ES-I3 (cell line): ENCODE measurements at regions not wholly inside any gene's neighbourhood (a gene's known extent, or its start where the extent isn't known, plus 50 kb on each side); places are given as distances from the start of the nearest gene placed in this dataset.
"Not testable (repeated sequence)": the region's sequence is repeated elsewhere in the genome, so short reads cannot be mapped to it uniquely, and the experiment has no call there.

ENCODE experiments used
- H3K36me3 ChIP-seq: 2 replicates; pipeline ENCODE4 v1.6.1; 2013; ENCODE audit warnings: mild to moderate bottlenecking, low read length, control low read depth, moderate library complexity; ENCODE audit not compliant: insufficient read depth
- H3K4me1 ChIP-seq: 2 replicates; pipeline ENCODE4 v1.6.1; 2013; ENCODE audit warnings: mild to moderate bottlenecking, control low read depth, low read length; ENCODE audit not compliant: insufficient read depth
- H3K9ac ChIP-seq: 2 replicates; pipeline ENCODE4 v1.6.1; 2013; ENCODE audit warnings: low read depth, mild to moderate bottlenecking, low read length, moderate library complexity
- H3K9me3 ChIP-seq: 2 replicates; pipeline ENCODE4 v1.6.1; 2013; ENCODE audit warnings: mild to moderate bottlenecking, low read length, moderate library complexity; ENCODE audit not compliant: control insufficient read depth, insufficient read depth

- Histone ChIP-seq H3K9ac (peak overlapping the region; percentile 90), H3K36me3 (no peaks in the 10 kb centered on the region), H3K4me1 (peaks cover 4% of the 10 kb centered on the region; the same call in 1 of the 2 replicates)
Observed at GRCh38 chr20:41693136-41693979, 75.2 kb upstream of the CHD6 start.

GRCh38 chr20:41692479-41693135 lies 74.4 kb upstream of the CHD6 start:
- H3K4me1 ChIP-seq = peaks cover 3% of the 10 kb centered on the region; the same call in 1 of the 2 replicates
- peak overlapping the region; percentile 90 for H3K9ac ChIP-seq
- H3K9me3 ChIP-seq = no peaks in the 10 kb centered on the region
- no peaks in the 10 kb centered on the region for H3K36me3 ChIP-seq

More at GRCh38 chr20:41693136-41693979, 75.2 kb upstream of the CHD6 start:
- H3K9me3 ChIP-seq = no peaks in the 10 kb centered on the region

- no peaks in the 10 kb centered on the region for H3K4me1 ChIP-seq
- no peaks in the 10 kb centered on the region for H3K9me3 ChIP-seq
- no peaks in the 10 kb centered on the region for H3K36me3 ChIP-seq
- no peak overlapping the region for H3K9ac ChIP-seq
Observed at GRCh38 chr20:41691443-41691842, 73.3 kb upstream of the CHD6 start.

- no peak overlapping the region for H3K9ac ChIP-seq
- H3K4me1 ChIP-seq = no peaks in the 10 kb centered on the region
- H3K9me3 ChIP-seq = no peaks in the 10 kb centered on the region
- H3K36me3 ChIP-seq = no peaks in the 10 kb centered on the region
Observed at GRCh38 chr20:41690702-41691101, 72.5 kb upstream of the CHD6 start.

- no peaks in the 10 kb centered on the region for H3K36me3 ChIP-seq
Observed at GRCh38 chr20:41686961-41687360, 68.8 kb upstream of the CHD6 start.

GRCh38 chr20:41685145-41685544 lies 67.0 kb upstream of the CHD6 start:
- H3K4me1 ChIP-seq, H3K9me3 ChIP-seq, H3K36me3 ChIP-seq, H3K9ac ChIP-seq: not testable (repeated sequence)

More at GRCh38 chr20:41686961-41687360, 68.8 kb upstream of the CHD6 start:
- no peak overlapping the region for H3K9ac ChIP-seq
- no peaks in the 10 kb centered on the region for H3K9me3 ChIP-seq
- no peaks in the 10 kb centered on the region for H3K4me1 ChIP-seq

GRCh38 chr20:41678799-41679198 lies 60.6 kb upstream of the CHD6 start:
- Histone ChIP-seq H3K9me3 (no peaks in the 10 kb centered on the region), H3K36me3 (no peaks in the 10 kb centered on the region), H3K9ac (no peak overlapping the region), H3K4me1 (no peaks in the 10 kb centered on the region)

GRCh38 chr20:41672282-41672681 lies 54.1 kb upstream of the CHD6 start:
- Histone ChIP-seq H3K4me1 (peaks cover 8% of the 10 kb centered on the region), H3K36me3 (no peaks in the 10 kb centered on the region), H3K9me3 (no peaks in the 10 kb centered on the region), H3K9ac (no peak overlapping the region)

GRCh38 chr20:41671143-41671542 lies 53.0 kb upstream of the CHD6 start:
- H3K9me3 ChIP-seq = no peaks in the 10 kb centered on the region
- no peaks in the 10 kb centered on the region for H3K36me3 ChIP-seq
- H3K9ac ChIP-seq = no peak overlapping the region
- H3K4me1 ChIP-seq = peaks cover 8% of the 10 kb centered on the region

- no peaks in the 10 kb centered on the region for H3K9me3 ChIP-seq
- no peaks in the 10 kb centered on the region for H3K36me3 ChIP-seq
Observed at GRCh38 chr20:41670631-41671030, 52.5 kb upstream of the CHD6 start.

GRCh38 chr20:41669708-41670263 lies 51.6 kb upstream of the CHD6 start:
- H3K9ac ChIP-seq = peak overlapping the region; percentile 12; the same call in 1 of the 2 replicates
- H3K9me3 ChIP-seq = no peaks in the 10 kb centered on the region
- no peaks in the 10 kb centered on the region for H3K36me3 ChIP-seq
- H3K4me1 ChIP-seq = peaks cover 8% of the 10 kb centered on the region

More at GRCh38 chr20:41670631-41671030, 52.5 kb upstream of the CHD6 start:
- Histone ChIP-seq H3K4me1 (peaks cover 8% of the 10 kb centered on the region), H3K9ac (no peak overlapping the region)

GRCh38 chr20:41668057-41668749 lies 50.0 kb upstream of the CHD6 start:
- no peaks in the 10 kb centered on the region for H3K9me3 ChIP-seq
- no peaks in the 10 kb centered on the region for H3K36me3 ChIP-seq
- H3K4me1 ChIP-seq = peaks cover 8% of the 10 kb centered on the region
- no peak overlapping the region for H3K9ac ChIP-seq
